WERI-Rb-1 (cell line): ENCODE measurements at regions not wholly inside any gene's neighbourhood (a gene's known extent, or its start where the extent isn't known, plus 50 kb on each side); places are given as distances from the start of the nearest gene placed in this dataset.

Experiments
- DNase-seq: peaks from one replicate; pipeline ENCODE4 v3.0.0-alpha.2; 2020
- H3K27ac ChIP-seq: fragments of 250-450 bp; sonication (Bioruptor Pico); 2 replicates; pipeline ENCODE4 v1.5.1; 2020; ENCODE audit warnings: mild to moderate bottlenecking, moderate library complexity
- H3K27me3 ChIP-seq: fragments of 250-450 bp; sonication (Bioruptor Pico); 2 replicates; pipeline ENCODE4 v1.5.1; 2021; ENCODE audit warnings: mild to moderate bottlenecking, low read depth, moderate library complexity; ENCODE audit not compliant: insufficient read depth, severe bottlenecking
- H3K36me3 ChIP-seq: fragments of 250-450 bp; sonication (Bioruptor Pico); 2 replicates; pipeline ENCODE4 v1.5.1; 2020; ENCODE audit warnings: mild to moderate bottlenecking, moderate library complexity
- H3K4me3 ChIP-seq: 2 replicates; pipeline ENCODE4 v1.5.1; 2011; ENCODE audit warnings: low read depth, mild to moderate bottlenecking, control low read depth, low read length
- H3K9me3 ChIP-seq: fragments of 250-450 bp; sonication (Bioruptor Pico); 2 replicates; pipeline ENCODE4 v1.5.1; 2021; ENCODE audit warnings: mild to moderate bottlenecking, moderate library complexity; ENCODE audit not compliant: severe bottlenecking
- TF ChIP-seq, protein P1 (sequence below): IDR thresholded peaks from 2 replicates; pipeline ENCODE4 v1.5.1; 2011; ENCODE audit warnings: low read depth, mild to moderate bottlenecking, control low read depth, inconsistent platforms, low read length

DNA sequence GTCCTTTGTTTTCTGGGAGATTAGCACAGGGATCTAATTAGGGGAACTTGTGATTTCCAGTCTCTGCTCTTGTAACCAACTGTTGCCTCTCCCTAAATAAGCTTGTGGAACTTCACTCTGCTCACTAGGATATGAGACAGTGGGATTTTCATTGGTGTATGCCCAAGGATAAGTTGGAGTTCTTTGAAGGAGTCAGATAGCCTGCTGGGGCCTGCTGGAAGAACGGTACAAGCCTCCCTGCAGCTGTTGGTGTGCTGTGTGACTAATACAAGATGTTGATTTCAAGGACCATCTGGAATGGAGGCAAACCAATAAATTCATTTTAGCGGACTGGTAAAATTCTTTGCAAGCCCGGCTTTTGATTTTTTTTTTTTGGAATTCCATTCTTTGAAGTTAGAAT, 167.0 kb downstream of the AASDH start:
- no peak for DNase-seq
- Histone ChIP-seq H3K36me3 (peaks cover 6% of the 10 kb centered on the region), H3K4me3 (no peak overlapping the region), H3K27me3 (no peaks in the 10 kb centered on the region), H3K27ac (no peak overlapping the region), H3K9me3 (no peaks in the 10 kb centered on the region)
- TF ChIP-seq, protein P1, sequence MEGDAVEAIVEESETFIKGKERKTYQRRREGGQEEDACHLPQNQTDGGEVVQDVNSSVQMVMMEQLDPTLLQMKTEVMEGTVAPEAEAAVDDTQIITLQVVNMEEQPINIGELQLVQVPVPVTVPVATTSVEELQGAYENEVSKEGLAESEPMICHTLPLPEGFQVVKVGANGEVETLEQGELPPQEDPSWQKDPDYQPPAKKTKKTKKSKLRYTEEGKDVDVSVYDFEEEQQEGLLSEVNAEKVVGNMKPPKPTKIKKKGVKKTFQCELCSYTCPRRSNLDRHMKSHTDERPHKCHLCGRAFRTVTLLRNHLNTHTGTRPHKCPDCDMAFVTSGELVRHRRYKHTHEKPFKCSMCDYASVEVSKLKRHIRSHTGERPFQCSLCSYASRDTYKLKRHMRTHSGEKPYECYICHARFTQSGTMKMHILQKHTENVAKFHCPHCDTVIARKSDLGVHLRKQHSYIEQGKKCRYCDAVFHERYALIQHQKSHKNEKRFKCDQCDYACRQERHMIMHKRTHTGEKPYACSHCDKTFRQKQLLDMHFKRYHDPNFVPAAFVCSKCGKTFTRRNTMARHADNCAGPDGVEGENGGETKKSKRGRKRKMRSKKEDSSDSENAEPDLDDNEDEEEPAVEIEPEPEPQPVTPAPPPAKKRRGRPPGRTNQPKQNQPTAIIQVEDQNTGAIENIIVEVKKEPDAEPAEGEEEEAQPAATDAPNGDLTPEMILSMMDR: no peak

DNA sequence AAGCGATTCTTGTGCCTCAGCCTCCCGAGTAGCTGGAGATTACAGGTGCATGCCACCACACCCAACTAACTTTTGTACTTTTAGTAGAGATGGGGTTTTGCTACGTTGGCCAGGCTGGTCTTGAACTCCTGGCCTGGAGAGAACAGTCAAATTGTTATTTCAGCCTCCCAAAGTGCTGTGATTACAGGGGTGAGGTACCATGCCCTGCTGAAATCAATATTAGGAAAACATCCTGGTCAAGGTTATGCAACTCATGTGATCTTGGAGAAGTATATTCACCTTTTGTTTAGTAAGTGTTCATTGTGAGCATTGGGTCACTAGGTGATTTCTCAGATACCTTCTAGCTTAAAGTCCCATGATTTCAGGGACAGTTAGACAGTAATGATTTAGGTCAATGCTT, 167.8 kb downstream of the AASDH start:
- peaks cover 3% of the 10 kb centered on the region for H3K36me3 ChIP-seq
- no peaks in the 10 kb centered on the region for H3K9me3 ChIP-seq
- no peak overlapping the region for H3K27ac ChIP-seq
- no peak for DNase-seq
- H3K4me3 ChIP-seq: no peak overlapping the region
- TF ChIP-seq, protein P1: no peak
- no peaks in the 10 kb centered on the region for H3K27me3 ChIP-seq

DNA sequence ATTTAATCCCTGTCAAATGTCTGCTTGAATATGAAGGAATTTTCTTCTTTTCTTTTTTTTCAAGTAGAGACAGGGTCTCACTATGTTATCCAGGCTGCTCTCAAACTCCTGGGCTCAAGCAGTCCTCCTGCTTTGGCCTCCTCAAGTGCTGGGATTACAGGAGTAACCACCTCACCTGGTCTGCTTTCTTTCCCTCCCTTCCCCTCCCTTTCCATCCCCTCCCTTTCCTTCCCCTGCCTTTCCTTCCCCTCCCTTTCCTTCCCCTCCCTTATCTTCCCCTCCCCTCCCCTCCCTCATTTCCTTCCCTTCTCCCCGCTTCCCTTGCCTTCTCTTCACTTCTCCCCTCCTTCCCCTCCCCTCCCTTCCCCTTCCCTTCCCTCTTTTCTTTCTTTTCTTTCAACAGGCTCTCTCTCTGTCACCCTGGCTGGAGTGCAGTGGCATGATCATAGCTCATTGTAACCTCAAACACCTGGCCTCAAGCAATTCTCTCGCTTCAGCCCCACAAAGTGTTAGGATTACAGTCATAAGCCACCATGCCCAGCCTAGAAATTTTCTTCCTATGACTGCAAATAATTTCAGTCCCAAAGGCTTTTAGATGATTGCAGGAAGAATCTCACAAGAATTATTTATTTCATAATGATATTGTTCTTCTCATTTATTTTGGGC, 168.9 kb downstream of the AASDH start:
- Histone ChIP-seq H3K27ac (no peak overlapping the region), H3K4me3 (no peak overlapping the region), H3K27me3 (no peaks in the 10 kb centered on the region), H3K36me3 (peaks cover 3% of the 10 kb centered on the region), H3K9me3 (no peaks in the 10 kb centered on the region)
- DNase-seq: no peak
- TF ChIP-seq, protein P1: no peak

DNA sequence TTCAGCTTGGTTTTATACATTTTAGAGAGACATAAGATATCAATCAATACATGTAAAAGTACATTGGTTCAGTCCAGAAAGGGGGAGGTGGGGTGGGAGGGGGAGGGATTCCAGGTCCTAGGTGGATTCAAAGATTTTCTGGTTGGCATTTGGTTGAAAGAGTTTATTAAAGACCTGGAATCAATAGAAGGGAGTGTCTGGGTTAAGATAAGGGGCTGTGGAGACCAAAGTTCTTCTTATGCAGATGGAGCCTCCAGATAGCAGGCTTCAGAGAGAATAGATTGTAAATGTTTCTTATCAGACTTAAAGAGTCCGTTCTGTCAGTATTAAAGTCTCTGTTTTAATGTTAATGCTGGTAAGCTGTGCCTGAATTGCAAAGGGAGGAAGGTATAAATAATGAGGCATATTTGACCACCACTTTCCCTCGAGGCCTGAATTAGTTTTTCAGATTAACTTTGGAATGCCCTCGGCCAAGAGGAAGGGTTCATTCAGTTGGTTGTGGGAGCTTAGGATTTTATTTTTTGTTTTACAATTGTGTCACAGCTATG, 169.9 kb downstream of the AASDH start:
- no peak overlapping the region for H3K4me3 ChIP-seq
- no peak for DNase-seq
- H3K36me3 ChIP-seq: peaks cover 3% of the 10 kb centered on the region
- no peak overlapping the region for H3K27ac ChIP-seq
- no peaks in the 10 kb centered on the region for H3K27me3 ChIP-seq
- TF ChIP-seq, protein P1: no peak
- no peaks in the 10 kb centered on the region for H3K9me3 ChIP-seq

DNA sequence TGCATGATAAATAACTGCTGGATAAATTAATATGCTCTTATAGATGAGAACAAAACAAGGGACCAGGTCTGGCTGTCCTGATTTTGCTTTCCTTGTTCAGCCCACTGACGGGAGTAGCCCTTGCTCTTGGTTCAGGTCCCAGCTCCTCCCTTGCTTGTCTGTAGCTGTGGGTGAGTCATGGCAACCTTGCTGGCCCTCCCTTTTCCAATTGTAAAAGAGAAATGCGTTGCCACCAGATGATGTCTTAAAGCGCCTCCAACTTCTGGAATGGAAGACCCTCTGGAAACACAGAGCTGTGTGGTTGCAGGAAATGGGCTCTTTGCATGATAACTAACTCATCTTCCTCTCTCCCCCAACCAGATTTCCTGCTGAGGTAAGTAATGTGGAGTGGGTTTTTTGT, 171.4 kb downstream of the AASDH start:
- TF ChIP-seq, protein P1: no peak

More for the DNA sequence above, 171.4 kb downstream of the AASDH start:
- no peak overlapping the region for H3K4me3 ChIP-seq
- DNase-seq: no peak
- no peaks in the 10 kb centered on the region for H3K27me3 ChIP-seq
- H3K27ac ChIP-seq: no peak overlapping the region
- peaks cover 6% of the 10 kb centered on the region for H3K9me3 ChIP-seq
- peaks cover 16% of the 10 kb centered on the region for H3K36me3 ChIP-seq
